Osteoblast (primary cell): ENCODE measurements at regions not wholly inside any gene's neighbourhood (a gene's known extent, or its start where the extent isn't known, plus 50 kb on each side); places are given as distances from the start of the nearest gene placed in this dataset.
A peak's percentile ranks its signal among the peaks of the same experiment; 100 is the strongest.

Source experiments
- DNase-seq: peaks from one replicate; pipeline ENCODE4 v3.0.0; 2011; ENCODE audit warnings: low spot score, mixed read lengths; ENCODE audit not compliant: insufficient read length; ENCODE audit errors: missing footprints
- H2AFZ ChIP-seq: 2 replicates; pipeline ENCODE4 v1.6.0; 2011; ENCODE audit warnings: mild to moderate bottlenecking, low read length
- H3K27ac ChIP-seq: 2 replicates; pipeline ENCODE4 v1.5.1; 2011; ENCODE audit warnings: mild to moderate bottlenecking, low read depth, low read length, moderate library complexity
- H3K27me3 ChIP-seq: 2 replicates; pipeline ENCODE4 v1.6.0; 2012; ENCODE audit warnings: mild to moderate bottlenecking, control low read depth, inconsistent platforms, low read length, moderate library complexity; ENCODE audit not compliant: insufficient read depth
- H3K36me3 ChIP-seq: 2 replicates; pipeline ENCODE4 v1.5.1; 2011; ENCODE audit warnings: mild to moderate bottlenecking, low read length, control low read depth, moderate library complexity; ENCODE audit not compliant: insufficient read depth
- H3K4me1 ChIP-seq: 2 replicates; pipeline ENCODE4 v1.5.1; 2011; ENCODE audit warnings: mild to moderate bottlenecking, low read length, control low read depth, moderate library complexity; ENCODE audit not compliant: insufficient read depth
- H3K4me2 ChIP-seq: 2 replicates; pipeline ENCODE4 v1.6.0; 2011; ENCODE audit warnings: mild to moderate bottlenecking, low read length; ENCODE audit not compliant: insufficient read depth
- H3K4me3 ChIP-seq: fragments of 200-600 bp; sonication (generic); 3 replicates; pipeline ENCODE4 v1.5.1; 2012; ENCODE audit warnings: mild to moderate bottlenecking, low read length, inconsistent platforms; ENCODE audit not compliant: insufficient read depth
- H3K79me2 ChIP-seq: 2 replicates; pipeline ENCODE4 v1.6.0; 2012; ENCODE audit warnings: mild to moderate bottlenecking, low read length, control low read depth, inconsistent platforms; ENCODE audit not compliant: insufficient read depth
- H3K9me3 ChIP-seq: 2 replicates; pipeline ENCODE4 v1.5.1; 2011; ENCODE audit warnings: low read depth, low read length, control low read depth
- H4K20me1 ChIP-seq: 2 replicates; pipeline ENCODE4 v1.6.0; 2012; ENCODE audit warnings: mild to moderate bottlenecking, low read length, control low read depth; ENCODE audit not compliant: insufficient read depth
- CTCF ChIP-seq: IDR thresholded peaks from 2 replicates; pipeline ENCODE4 v1.5.1; 2011; ENCODE audit warnings: mild to moderate bottlenecking, low read depth, low read length, moderate library complexity; ENCODE audit errors: extremely low read depth

- H4K20me1 ChIP-seq = no peaks in the 10 kb centered on the region
- H2AFZ ChIP-seq = no peak overlapping the region
- H3K79me2 ChIP-seq = no peaks in the 10 kb centered on the region
- H3K27ac ChIP-seq = no peak overlapping the region
- DNase-seq = peak; percentile 37
- no peaks in the 10 kb centered on the region for H3K4me1 ChIP-seq
- no peak overlapping the region for H3K4me3 ChIP-seq
- H3K27me3 ChIP-seq = no peaks in the 10 kb centered on the region
- peaks cover 2% of the 10 kb centered on the region for H3K9me3 ChIP-seq
- H3K36me3 ChIP-seq = no peaks in the 10 kb centered on the region
- no peak for TF ChIP-seq CTCF
- H3K4me2 ChIP-seq = no peak overlapping the region
These were observed 83.8 kb upstream of the CLEC14A start for GRCh38 chr14:38339696-38340095.

GRCh38 chr14:38336298-38336697, 80.4 kb upstream of the CLEC14A start:
- Histone ChIP-seq H3K4me3 (no peak overlapping the region), H3K27ac (no peak overlapping the region), H3K79me2 (no peaks in the 10 kb centered on the region), H3K4me2 (no peak overlapping the region), H3K27me3 (no peaks in the 10 kb centered on the region), H3K36me3 (no peaks in the 10 kb centered on the region), H2AFZ (no peak overlapping the region), H4K20me1 (no peaks in the 10 kb centered on the region), H3K4me1 (no peaks in the 10 kb centered on the region), H3K9me3 (peaks cover 2% of the 10 kb centered on the region)
- no peak for DNase-seq
- TF ChIP-seq CTCF = no peak

- Histone ChIP-seq H3K4me3 (no peak overlapping the region), H4K20me1 (no peaks in the 10 kb centered on the region), H3K4me2 (no peak overlapping the region), H3K9me3 (no peaks in the 10 kb centered on the region), H3K27ac (no peak overlapping the region), H3K27me3 (no peaks in the 10 kb centered on the region), H3K4me1 (no peaks in the 10 kb centered on the region), H2AFZ (no peak overlapping the region), H3K79me2 (no peaks in the 10 kb centered on the region), H3K36me3 (no peaks in the 10 kb centered on the region)
- DNase-seq = no peak
- no peak for TF ChIP-seq CTCF
These were observed 74.4 kb upstream of the CLEC14A start for GRCh38 chr14:38330275-38330674.

GRCh38 chr14:38329246-38329645, 73.4 kb upstream of the CLEC14A start:
- Histone ChIP-seq H3K4me2 (no peak overlapping the region), H3K27me3 (no peaks in the 10 kb centered on the region), H2AFZ (no peak overlapping the region), H3K4me3 (no peak overlapping the region), H3K27ac (no peak overlapping the region), H3K79me2 (no peaks in the 10 kb centered on the region), H3K36me3 (no peaks in the 10 kb centered on the region), H4K20me1 (no peaks in the 10 kb centered on the region), H3K4me1 (no peaks in the 10 kb centered on the region), H3K9me3 (no peaks in the 10 kb centered on the region)
- DNase-seq = no peak
- TF ChIP-seq CTCF = no peak
